ENCODE measurements at regions not wholly inside any gene's neighbourhood (a gene's known extent, or its start where the extent isn't known, plus 50 kb on each side); places are given as distances from the start of the nearest gene placed in this dataset.

GRCh38 chr10:47186941-47187340, 113.1 kb upstream of the GDF10 start:
- Histone ChIP-seq H3K27ac (no peak overlapping the region), H3K27me3 (replicated peaks) (no peaks in the 10 kb centered on the region), H3K36me3 (replicated peaks) (no peaks in the 10 kb centered on the region), H3K4me3 (ENCODE audit: low read depth, low read length) (no peak overlapping the region)
- in situ Hi-C loops (cut with HindIII; ENCODE audit: low pct_ligation_motif_present, low sequenced_read_pairs): no loop called here
- TF ChIP-seq CTCF (IDR thresholded peaks at IDR 0.05; ENCODE audit: low read depth, low read length, missing control alignments): no peak
- DNase-seq: no peak

GRCh38 chr10:47187592-47187991, 112.4 kb upstream of the GDF10 start:
- in situ Hi-C loops (cut with HindIII; ENCODE audit: low pct_ligation_motif_present, low sequenced_read_pairs): no loop called here
- H3K27me3 ChIP-seq (replicated peaks): no peaks in the 10 kb centered on the region
- no peaks in the 10 kb centered on the region for H3K36me3 ChIP-seq (replicated peaks)
- H3K27ac ChIP-seq: no peak overlapping the region
- no peak for TF ChIP-seq CTCF (IDR thresholded peaks at IDR 0.05; ENCODE audit: low read depth, low read length, missing control alignments)
- no peak overlapping the region for H3K4me3 ChIP-seq (ENCODE audit: low read depth, low read length)
- no peak for DNase-seq

- Histone ChIP-seq H3K36me3 (replicated peaks) (no peaks in the 10 kb centered on the region), H3K4me3 (ENCODE audit: low read depth, low read length) (no peak overlapping the region), H3K27me3 (replicated peaks) (no peaks in the 10 kb centered on the region), H3K27ac (no peak overlapping the region)
- in situ Hi-C loops (cut with HindIII; ENCODE audit: low pct_ligation_motif_present, low sequenced_read_pairs): no loop called here
- TF ChIP-seq CTCF (IDR thresholded peaks at IDR 0.05; ENCODE audit: low read depth, low read length, missing control alignments): no peak
- DNase-seq: no peak
Observed at GRCh38 chr10:47188156-47188555, 111.8 kb upstream of the GDF10 start.

- no peaks in the 10 kb centered on the region for H3K36me3 ChIP-seq (replicated peaks)
- in situ Hi-C loops (cut with HindIII; ENCODE audit: low pct_ligation_motif_present, low sequenced_read_pairs): no loop called here
- H3K27me3 ChIP-seq (replicated peaks): no peaks in the 10 kb centered on the region
- no peak for TF ChIP-seq CTCF (IDR thresholded peaks at IDR 0.05; ENCODE audit: low read depth, low read length, missing control alignments)
- no peak overlapping the region for H3K27ac ChIP-seq
- no peak for DNase-seq
- no peak overlapping the region for H3K4me3 ChIP-seq (ENCODE audit: low read depth, low read length)
Observed at GRCh38 chr10:47189802-47190201, 110.2 kb upstream of the GDF10 start.

- no peaks in the 10 kb centered on the region for H3K27me3 ChIP-seq (replicated peaks)
Observed at GRCh38 chr10:47190301-47190700, 109.7 kb upstream of the GDF10 start.

More at GRCh38 chr10:47190301-47190700, 109.7 kb upstream of the GDF10 start:
- Histone ChIP-seq H3K36me3 (replicated peaks) (no peaks in the 10 kb centered on the region), H3K4me3 (ENCODE audit: low read depth, low read length) (no peak overlapping the region), H3K27ac (no peak overlapping the region)
- no peak for TF ChIP-seq CTCF (IDR thresholded peaks at IDR 0.05; ENCODE audit: low read depth, low read length, missing control alignments)
- DNase-seq: no peak
- in situ Hi-C loops (cut with HindIII; ENCODE audit: low pct_ligation_motif_present, low sequenced_read_pairs): no loop called here

All from brain microvascular endothelial cell (primary cell).